ENCODE measurements at regions not wholly inside any gene's neighbourhood (a gene's known extent, or its start where the extent isn't known, plus 50 kb on each side); places are given as distances from the start of the nearest gene placed in this dataset.

DNA sequence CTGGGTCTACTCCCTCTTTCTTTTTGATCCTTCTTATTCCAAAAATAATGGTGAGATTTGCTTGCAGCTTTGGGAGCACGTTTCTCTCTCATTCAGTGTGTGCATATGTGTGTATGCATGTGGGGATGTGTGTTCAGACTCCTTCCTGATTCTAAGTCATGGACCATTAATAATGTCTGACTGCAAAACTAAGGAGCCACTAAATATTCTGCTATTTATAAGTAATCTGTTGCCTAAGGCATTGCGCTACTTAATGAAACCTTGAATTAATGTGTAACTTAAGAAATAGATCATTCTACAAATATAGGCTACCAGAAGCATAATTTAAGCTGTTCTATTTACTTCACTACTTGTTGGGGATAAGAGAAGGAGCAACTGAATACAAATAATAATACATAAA, 182.1 kb downstream of the TFCP2L1 start:
- DNase-seq = no peak

DNA sequence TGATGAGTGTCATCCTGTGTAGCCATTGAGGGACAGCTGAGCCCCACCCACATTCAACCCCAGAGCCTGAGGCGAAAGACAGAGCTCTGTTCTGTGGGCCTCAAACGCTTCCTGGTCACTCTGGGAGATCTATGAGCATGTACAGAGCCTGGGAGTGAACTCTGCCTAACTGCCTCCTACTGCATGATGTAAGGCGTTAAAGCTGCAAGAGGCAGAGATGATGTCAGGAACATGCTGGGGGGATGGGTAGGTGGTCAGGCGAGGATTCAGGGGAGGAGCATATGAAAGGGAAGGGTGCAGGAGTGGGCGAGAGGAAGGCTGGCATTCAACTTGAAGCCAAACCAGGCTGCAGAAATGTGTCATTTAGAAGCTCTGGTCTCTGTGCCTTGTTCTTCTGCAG, 181.0 kb downstream of the TFCP2L1 start:
- DNase-seq = no peak

DNA sequence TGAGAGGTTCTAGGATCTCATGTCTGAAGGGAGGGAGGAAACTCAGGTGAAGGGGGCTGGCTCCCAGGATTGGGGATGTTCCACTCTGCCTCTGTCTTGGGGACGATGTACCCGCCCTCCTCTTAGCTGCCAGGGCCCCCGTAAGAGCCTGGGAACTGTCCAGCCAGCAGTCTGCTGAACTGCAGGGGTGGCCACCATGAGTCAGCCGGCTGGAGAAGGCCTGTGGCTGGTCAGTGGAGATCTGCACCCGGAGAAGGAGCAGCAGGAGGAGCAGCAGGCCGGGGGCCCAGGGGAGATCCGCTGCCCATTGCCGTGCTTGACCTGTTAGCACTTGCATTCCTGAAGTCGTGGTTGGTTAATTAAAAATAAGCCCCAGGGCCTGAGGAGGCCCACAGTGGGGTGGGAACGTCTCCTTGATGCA, 180.3 kb downstream of the TFCP2L1 start:
- DNase-seq = no peak

DNA sequence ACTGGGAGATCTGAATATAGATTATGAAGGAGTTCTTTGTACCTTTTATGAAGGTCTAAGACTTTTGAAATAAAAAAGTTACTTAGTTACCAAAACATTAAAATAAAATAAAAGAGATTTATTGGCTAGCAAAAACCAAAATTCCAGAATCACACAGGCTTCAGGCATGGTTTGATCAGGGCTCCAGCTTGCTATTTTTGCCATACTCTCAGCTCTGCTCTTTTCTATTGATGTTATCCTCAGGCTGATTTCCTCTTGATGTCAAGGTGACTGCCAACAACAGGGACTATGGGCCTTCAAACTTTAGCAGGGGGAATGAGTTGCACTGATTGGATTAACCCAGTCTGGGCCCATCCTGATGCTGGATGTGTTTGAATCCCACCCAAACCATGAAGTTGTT, 174.1 kb downstream of the TFCP2L1 start:
- no peak for DNase-seq

DNA sequence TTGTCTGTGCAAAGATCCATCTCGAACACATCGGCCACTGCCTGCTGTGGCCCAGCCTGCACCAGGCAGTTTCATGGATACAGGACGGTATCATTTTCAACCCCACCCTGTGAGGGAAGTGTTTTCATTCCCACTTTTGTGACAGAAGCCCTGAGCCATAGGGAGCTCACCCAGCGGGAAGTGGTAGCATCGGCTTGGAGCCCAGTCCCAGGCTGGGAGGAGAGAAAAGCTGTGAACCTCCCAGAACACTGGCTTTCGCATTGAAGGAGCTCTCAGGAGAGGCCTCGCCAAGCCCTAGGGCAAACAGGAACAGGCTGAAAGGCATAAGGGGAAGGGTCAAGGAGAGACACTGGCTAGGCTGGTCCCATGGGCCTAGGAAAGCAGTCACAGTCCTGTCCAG, 166.1 kb downstream of the TFCP2L1 start:
- peak in 1 of 14 donors; percentile 48 for DNase-seq

DNA sequence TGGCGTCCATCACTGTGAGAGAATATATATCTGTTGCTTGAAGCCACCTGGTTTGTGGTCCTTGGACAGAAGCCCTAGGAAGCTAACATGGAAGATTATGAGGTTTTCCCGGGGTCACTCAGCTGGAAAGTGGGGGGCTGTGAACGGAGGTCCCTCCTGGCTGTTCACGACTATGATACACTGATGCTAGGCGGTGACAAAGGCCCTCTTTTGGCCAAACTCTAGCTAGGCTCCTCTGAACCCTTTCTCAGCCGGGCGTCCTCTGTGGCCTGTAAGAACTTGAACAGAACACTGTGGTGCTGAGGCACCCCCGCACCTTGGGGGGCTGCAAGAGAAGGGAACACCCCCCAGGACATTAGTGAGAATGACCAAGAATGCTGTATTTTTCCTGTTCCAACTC, 164.6 kb downstream of the TFCP2L1 start:
- DNase-seq = no peak

DNA sequence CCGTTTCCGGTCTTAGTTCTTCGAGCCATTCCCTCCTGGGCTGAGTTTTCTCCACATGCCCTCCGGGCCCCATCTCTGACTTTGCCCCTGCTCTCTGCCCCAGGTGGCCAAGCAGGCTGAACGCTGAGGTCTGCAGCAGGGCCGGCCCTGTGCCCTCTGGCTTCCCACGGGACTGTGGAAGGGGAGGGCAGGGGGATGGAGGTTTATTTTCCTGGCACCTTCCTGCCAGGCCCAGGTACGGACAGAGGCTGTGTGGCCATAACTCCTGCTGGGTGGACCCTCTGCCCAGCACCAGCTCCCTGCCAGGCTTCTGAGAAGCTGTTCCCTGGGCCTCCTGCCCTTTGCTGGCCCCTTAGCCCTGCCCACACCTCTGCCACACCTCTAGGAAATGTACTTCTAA, 164.0 kb downstream of the TFCP2L1 start:
- no peak for DNase-seq

DNA sequence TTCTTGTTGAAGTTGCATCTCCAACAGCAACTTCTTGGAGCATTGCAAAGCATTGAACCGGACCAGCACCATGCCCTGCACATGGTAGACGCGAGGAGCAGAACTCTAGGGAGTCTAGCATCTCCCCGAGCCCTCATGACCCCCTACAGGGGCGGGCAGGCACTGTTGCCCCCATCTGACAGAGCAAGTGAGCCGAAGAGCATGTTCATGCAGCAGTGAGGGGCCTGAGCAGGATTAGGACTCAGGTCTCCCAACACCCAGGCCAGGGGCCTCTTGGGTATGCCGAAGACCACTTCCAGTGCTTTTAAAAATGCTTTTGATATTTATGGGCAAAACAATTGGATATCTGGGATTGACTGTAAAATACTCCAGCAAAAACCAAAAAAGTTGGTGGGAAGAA, 163.3 kb downstream of the TFCP2L1 start:
- no peak for DNase-seq

DNA sequence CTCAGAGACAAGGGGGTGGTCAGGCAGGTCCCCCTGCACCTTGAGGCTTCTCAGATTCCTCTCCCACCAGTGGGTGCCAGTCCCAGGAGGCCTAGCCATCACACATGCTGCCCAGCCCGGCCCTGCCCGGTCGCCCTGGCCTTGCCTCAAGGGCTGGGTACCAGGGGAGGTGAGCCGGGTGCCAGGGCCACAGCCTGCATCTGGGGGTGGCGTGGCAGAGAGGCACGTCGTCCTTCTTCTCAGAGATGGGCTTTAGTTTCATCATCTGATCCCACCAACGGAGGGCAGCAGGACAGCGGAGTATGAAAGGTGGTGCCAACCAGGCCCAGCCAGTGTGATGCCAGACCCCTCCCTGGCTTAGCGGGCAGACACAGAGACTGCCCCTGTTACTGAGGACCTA, 161.7 kb downstream of the TFCP2L1 start:
- DNase-seq = no peak

DNA sequence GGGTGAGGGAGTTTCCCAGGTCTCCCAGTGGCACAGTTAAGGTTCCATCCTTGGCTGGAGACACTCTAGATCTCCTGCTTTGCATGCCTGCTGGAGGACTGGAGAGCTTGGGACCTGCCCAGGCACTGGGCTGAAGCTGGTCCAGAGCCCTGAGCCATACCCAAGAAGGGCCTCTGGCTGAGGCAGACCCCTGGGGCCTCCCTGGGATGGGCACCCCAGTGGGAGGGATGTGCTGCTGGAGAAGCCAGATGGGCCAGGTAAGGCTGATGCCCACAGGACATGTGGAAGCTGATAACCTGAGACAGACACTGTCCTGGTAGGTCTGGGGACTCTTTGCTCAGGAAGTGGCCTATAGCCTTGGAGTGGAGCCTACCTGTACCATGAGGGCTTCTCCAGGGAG, 160.7 kb downstream of the TFCP2L1 start:
- no peak for DNase-seq

DNA sequence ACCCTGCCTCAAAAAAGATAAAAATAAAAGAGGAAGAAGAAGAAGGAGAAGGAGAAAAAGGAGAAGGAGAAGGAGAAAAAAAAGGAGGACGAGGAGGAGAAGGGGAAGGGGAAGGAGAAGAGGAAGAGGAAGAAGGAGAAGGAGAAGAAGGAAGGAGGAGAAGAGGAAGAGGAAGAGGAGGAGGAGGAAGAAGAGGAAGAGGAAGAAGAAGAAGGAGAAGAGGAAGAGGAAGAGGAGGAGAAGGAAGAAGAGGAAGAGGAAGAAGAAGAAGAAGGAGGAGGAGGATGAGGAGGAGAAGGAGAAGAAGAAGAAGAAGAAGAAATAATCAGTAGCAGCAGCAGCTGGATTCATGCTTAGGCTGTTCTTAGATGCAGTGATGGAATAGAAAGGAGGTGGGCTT, 159.7 kb downstream of the TFCP2L1 start:
- no peak for DNase-seq

DNA sequence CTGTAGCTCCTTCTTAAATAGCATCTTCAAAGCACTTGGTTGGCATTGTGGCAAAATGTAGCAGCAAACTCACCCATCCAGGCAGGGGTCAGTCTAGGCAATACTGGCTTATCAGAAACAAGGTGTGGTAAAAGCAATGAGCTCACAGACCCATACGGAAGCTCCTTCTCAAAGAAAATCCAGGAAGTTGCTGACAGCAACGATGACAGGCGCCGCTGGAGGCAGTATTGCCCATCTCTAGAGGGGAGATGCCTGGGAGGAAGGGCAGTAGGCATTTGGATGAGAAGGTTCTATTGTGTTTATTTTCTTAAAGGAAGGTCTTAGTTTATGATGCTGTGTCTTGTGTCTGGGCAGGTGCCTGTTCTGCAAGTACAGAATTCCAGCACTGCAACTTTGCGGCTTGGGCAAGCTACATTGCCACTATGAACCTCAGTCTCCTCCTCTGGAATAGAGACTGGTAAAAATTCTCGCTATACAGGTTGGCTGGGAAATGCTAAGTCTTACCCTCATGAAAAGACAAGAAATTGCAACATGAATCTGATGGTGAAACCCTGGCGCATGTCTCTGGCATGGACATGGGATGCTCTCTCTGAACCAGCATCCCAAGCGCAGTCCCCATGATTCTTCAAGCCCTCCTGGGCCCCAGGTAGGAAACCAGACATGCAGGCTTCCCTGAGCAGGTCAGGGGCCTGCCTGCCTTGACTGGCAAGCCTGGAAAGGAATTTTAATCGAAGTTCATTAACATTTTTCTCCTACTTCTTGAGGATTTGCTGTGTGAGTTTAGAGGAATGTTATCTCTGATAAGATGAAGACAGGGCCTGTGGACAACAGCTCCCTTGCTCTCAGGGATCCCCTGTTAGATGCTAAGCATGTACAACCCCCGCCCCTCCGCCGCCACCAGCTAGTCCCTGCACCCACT, 156.0 kb downstream of the TFCP2L1 start:
- peak in 5 of 14 donors; percentile 4 to 23 (median 7) for DNase-seq

DNA sequence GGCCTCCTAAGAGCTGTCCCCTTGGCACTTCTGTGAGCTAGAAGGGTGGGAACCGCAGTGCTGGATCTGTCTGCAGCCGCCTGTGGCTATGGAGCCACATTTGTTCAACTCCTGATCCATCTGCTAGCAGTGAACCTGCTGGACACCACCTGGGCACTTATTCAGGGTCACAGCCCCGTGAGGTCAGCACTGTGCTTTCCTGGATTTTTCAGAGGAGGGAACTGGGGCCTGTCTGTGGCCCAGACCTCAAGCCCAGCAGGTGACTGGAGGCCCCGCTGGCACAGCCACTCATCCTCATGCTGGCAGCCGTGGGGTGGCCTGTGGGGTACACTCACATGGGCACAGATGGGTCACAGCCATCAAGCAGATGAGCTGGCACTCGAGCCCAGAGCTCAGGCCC, 155.3 kb downstream of the TFCP2L1 start:
- peak in 1 of 14 donors; percentile 89 for DNase-seq

DNA sequence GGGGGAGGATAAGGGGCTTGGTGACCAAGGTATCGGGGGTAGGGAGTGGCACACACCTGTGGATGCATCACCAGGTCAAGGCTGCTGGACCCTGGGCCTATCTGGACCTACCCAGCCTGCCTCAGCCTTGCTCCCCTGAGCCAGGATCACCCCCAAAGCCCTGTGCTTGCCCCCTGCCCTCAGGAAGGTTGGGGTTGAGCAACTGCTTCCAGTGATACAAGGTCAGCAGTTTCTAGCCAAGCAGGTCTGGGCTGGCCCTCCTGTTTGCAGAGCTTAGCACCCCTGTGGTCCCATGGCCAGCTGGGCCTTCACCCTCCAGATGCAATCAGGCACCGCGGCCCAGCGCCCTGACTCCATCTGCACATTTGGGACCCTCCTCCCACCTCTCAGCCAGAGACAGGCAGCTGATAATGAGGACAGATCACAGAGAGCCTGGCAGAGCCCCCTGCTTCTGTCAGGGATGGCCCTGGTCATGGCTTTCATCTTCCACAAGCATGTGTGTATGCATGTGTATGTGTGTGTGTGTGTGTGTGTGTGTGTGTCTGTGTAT, 154.6 kb downstream of the TFCP2L1 start:
- no peak for DNase-seq

DNA sequence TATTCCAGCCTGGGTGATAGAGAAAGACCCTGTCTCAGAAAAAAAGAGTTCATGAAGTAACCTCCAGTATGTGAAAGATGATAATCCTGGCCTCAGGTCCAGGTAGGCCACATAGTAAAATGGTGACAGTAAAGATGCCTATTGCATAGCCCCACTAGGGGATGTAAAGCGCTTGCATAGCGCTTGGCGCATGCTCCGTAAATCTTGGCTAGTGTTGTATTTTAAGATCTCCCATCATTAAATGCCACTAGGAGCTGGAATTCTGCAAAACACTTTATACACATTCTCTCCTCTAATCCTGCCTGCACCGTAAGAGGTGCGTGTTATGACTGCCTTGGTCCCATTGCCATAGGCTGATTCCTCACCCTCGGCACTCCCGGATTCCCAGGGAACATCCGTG, 153.6 kb downstream of the TFCP2L1 start:
- no peak for DNase-seq

DNA sequence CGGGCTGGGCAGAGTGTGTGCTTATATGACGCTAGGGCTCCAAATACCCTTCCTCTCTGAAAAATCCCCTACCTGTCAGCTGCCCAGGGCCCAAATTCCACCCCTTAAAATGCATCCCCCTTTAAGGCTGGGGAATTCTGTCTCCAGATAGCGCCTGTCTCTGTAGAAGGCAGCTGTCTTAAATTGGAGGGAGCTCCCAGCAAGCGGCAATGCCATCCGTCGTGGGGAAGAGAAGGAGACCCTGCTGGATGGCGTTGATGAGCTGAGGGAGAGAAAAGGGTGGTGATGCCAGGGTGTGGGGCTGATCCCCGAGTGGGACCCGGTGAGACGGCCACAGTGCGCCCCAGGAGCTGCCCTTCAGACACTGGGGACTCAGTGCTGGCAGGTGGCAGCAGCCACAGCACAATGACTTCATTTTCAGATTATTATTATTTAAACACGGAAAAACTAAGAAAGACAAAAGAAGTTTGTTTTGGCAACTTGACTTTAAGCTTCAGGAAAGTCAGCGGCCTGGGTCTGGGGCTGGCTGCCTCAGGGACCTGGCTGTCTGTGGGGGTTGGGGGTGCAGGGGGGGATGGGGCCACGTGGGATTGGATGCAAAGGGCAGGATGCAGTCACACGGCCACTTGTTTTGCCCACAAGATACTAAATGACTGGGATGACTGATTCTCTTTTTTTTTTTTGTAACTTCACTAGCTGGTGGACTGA, 152.8 kb downstream of the TFCP2L1 start:
- no peak for DNase-seq

DNA sequence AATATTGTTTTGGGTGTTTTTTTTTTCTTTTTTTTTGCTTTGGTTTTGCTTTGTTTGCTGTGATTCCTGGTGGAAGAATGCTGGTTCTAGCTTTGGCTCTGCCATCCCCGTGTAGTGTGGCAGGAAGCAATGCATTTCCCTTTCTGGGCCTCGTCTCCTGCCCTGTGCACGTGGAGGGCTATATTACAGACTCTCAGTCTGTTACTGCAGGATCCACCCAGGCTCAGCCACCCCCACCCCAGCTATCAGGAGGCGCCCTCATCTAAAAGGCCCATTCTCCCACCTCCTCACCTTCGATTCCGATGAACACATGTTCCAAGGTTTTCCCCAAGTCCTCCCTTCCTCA, 152.3 kb downstream of the TFCP2L1 start:
- DNase-seq = no peak

DNA sequence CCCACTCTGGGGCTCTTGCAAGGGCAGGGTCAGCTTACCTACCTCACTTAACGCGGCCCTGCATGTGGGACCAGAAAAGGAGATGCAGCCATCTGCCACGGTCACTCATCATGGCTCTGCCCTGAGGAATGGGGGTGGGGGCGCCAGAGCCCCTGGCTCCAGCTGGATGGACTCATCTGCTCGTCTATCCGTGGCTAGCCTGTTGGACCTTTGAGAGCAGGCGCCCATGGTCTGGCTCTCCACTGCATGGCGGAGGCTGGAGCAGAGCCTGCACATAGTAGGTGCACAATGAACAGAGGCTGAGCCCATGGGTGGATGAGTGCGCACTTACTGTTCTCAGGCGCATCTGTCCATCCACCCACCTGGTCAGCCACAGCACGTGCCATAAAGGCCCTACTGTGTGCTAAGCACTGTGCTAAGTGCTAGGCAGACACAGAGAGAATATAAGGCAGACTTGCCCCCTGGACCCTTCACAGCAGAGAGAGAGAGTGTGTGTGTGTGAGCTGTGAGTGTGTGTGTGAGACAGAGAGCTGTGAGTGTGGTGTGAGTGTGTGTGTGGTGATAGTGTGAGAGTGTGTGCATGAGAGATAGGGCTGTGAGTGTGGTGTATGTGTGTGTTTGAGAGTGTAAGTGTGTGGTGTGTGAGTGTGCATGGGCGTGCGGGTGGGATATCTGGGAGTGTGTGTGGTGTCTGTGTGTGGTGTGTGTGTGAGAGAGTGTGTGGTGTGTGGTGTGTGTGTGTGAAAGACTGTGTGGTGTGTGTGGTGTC, 151.3 kb downstream of the TFCP2L1 start:
- DNase-seq = no peak

DNA sequence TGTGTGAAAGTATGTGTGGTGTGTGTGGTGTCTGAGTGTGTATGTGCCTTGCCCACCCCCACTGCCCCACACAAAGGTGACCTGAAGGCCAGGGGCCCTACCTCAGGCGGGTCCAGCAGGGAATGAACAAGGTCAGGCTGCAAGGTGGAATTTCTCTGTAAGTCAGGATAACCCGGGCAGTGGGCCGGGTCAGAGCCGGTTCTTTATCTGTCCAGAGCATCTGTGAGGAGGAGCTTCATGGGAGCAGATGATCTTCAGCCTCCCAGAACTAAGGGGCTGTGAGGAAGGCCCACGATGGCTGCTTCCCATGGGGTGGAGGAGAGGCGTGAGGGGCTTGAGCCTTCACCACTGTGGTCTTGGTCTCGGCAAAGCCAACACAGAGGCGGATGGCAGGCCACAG, 150.3 kb downstream of the TFCP2L1 start:
- no peak for DNase-seq

DNA sequence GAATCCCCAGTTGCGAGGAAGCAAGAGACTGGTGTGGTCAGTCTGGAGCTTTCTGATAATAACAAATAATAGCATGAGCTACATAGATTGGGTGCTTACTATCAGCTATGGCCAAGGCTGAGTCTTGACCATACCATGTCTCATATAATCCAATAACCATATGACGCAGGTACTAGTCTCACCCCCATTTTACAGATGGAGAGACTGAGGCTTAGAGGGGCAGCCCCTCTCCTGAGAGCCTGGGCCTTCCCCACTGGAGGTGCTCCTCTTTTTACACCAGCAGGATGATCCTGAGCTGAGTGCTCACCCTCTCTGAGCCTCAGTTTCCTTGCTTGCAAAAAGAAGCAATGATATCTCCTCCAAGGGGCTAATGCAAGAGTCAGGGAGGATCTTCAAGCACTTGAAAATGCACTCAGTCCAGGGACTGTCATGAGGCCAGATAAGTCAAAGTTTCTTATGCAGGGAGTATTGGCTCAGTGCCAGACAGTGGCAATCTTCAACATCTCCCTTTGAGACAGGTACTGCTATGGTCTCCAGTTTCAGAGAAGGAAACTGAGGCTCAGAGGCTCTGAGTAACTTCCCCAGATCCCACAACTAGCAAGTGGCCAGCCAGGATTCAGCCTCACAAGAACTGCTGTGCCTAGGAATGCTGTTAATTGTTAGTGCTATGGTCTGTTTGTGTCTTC, 149.7 kb downstream of the TFCP2L1 start:
- DNase-seq = no peak

DNA sequence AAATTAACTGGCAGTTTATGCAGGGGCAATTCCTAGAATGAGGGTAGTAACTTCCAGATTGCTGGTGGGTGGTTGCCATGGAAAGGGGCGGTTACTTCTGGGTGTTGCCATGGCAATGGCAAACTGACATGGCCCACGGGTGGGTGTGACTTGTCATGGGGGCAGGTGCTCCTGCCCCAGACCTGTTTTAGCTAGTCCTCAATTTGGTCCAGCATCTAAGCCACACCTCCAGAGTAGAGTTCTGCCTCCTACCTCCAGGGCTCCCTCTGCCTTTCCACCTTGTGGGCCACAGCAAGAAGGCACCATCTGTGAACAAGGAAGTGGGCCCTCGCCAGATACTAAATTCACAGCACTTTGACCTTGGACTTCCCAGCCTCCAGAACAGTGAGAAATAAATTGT, 148.7 kb downstream of the TFCP2L1 start:
- no peak for DNase-seq

DNA sequence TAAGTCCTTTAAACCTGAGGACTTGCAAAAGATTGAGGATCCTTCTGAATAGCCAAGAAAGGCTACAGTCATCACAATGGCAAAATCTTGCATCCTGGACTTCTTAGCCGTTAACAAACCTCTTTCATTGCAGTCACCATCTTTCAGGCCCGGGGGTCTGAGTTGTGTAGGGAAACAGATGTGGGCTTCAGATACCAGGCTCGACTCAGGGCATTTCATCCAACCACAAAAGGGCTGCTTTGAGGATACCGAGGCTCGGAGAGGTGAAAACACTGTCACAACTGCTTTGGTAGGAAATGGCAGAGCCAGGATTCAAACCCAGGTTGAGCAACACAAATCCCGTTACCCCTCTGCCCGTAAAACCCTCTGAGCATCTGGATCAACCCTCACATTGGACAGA, 147.4 kb downstream of the TFCP2L1 start:
- DNase-seq = no peak

Measured in C1 segment of cervical spinal cord (tissue), 14 donors.